CD1c-positive myeloid dendritic cell (primary cell): ENCODE measurements at regions not wholly inside any gene's neighbourhood (a gene's known extent, or its start where the extent isn't known, plus 50 kb on each side); places are given as distances from the start of the nearest gene placed in this dataset.

Experiments
- DNase-seq: peaks from one replicate; pipeline ENCODE4 v3.0.0-alpha.2; 2016; ENCODE audit errors: extremely low spot score

GRCh38 chr5:98603456-98603855, 170.0 kb upstream of the RGMB start:
- no peak for DNase-seq

GRCh38 chr5:98604301-98604700, 169.2 kb upstream of the RGMB start:
- DNase-seq = no peak

GRCh38 chr5:98604721-98605425, 168.6 kb upstream of the RGMB start:
- no peak for DNase-seq

- no peak for DNase-seq
Observed at GRCh38 chr5:98605426-98605825, 168.0 kb upstream of the RGMB start.

- no peak for DNase-seq
Observed at GRCh38 chr5:98606961-98607360, 166.5 kb upstream of the RGMB start.

- DNase-seq = no peak
Observed at GRCh38 chr5:98608052-98608451, 165.4 kb upstream of the RGMB start.

- no peak for DNase-seq
Observed at GRCh38 chr5:98614341-98614740, 159.1 kb upstream of the RGMB start.

GRCh38 chr5:98621821-98622220, 151.6 kb upstream of the RGMB start:
- no peak for DNase-seq

- DNase-seq = no peak
Observed at GRCh38 chr5:98624145-98624880, 149.2 kb upstream of the RGMB start.

GRCh38 chr5:98627121-98627520, 146.3 kb upstream of the RGMB start:
- DNase-seq = no peak

- no peak for DNase-seq
Observed at GRCh38 chr5:98630621-98631020, 142.8 kb upstream of the RGMB start.

GRCh38 chr5:98631311-98632054, 142.0 kb upstream of the RGMB start:
- no peak for DNase-seq

- DNase-seq = no peak
Observed at GRCh38 chr5:98635656-98636055, 137.8 kb upstream of the RGMB start.

- DNase-seq = no peak
Observed at GRCh38 chr5:98637116-98637515, 136.3 kb upstream of the RGMB start.

GRCh38 chr5:98637557-98637956, 135.9 kb upstream of the RGMB start:
- DNase-seq = no peak

GRCh38 chr5:98638111-98638510, 135.4 kb upstream of the RGMB start:
- DNase-seq = no peak

- no peak for DNase-seq
Observed at GRCh38 chr5:98638701-98639100, 134.8 kb upstream of the RGMB start.

- no peak for DNase-seq
Observed at GRCh38 chr5:98639274-98639673, 134.2 kb upstream of the RGMB start.

- DNase-seq = no peak
Observed at GRCh38 chr5:98641671-98642070, 131.8 kb upstream of the RGMB start.

GRCh38 chr5:98643569-98643968, 129.9 kb upstream of the RGMB start:
- no peak for DNase-seq

GRCh38 chr5:98651715-98652114, 121.7 kb upstream of the RGMB start:
- DNase-seq = no peak

- no peak for DNase-seq
Observed at GRCh38 chr5:98656125-98656795, 117.2 kb upstream of the RGMB start.
